HG02571 (cell line): ENCODE measurements at regions not wholly inside any gene's neighbourhood (a gene's known extent, or its start where the extent isn't known, plus 50 kb on each side); places are given as distances from the start of the nearest gene placed in this dataset.
"Not testable (repeated sequence)": the region's sequence is repeated elsewhere in the genome, so short reads cannot be mapped to it uniquely, and the experiment has no call there.

Experiments
- ATAC-seq: cut with Tn5 transposase; IDR thresholded peaks from one replicate; pipeline ENCODE4 v1.9.1; 2021; ENCODE audit warnings: mild to moderate bottlenecking, moderate library complexity; ENCODE audit not compliant: unreplicated experiment

- ATAC-seq = not testable (repeated sequence)
Measured at GRCh38 chr17:27090450-27091042, 203.4 kb upstream of the WSB1 start.

- no peak for ATAC-seq
Measured at GRCh38 chr17:27091043-27091497, 202.8 kb upstream of the WSB1 start.

- ATAC-seq = not testable (repeated sequence)
Measured at GRCh38 chr17:27094179-27094578, 199.7 kb upstream of the WSB1 start.

GRCh38 chr17:27095821-27096220 is 198.1 kb upstream of the WSB1 start:
- not testable (repeated sequence) for ATAC-seq

GRCh38 chr17:27099266-27099665 is 194.6 kb upstream of the WSB1 start:
- not testable (repeated sequence) for ATAC-seq

GRCh38 chr17:27104605-27105221 is 189.2 kb upstream of the WSB1 start:
- ATAC-seq = not testable (repeated sequence)

- no peak for ATAC-seq
Measured at GRCh38 chr17:27105636-27106035, 188.3 kb upstream of the WSB1 start.

GRCh38 chr17:27106347-27106981 is 187.4 kb upstream of the WSB1 start:
- ATAC-seq = no peak

- no peak for ATAC-seq
Measured at GRCh38 chr17:27106982-27107360, 186.9 kb upstream of the WSB1 start.

GRCh38 chr17:27107386-27108328 is 186.3 kb upstream of the WSB1 start:
- ATAC-seq = not testable (repeated sequence)

- no peak for ATAC-seq
Measured at GRCh38 chr17:27109346-27109745, 184.6 kb upstream of the WSB1 start.

GRCh38 chr17:27153005-27153404 is 140.9 kb upstream of the WSB1 start:
- ATAC-seq = no peak

- no peak for ATAC-seq
Measured at GRCh38 chr17:27155866-27156265, 138.0 kb upstream of the WSB1 start.

- ATAC-seq = no peak
Measured at GRCh38 chr17:27157297-27157696, 136.6 kb upstream of the WSB1 start.

GRCh38 chr17:27157898-27158297 is 136.0 kb upstream of the WSB1 start:
- no peak for ATAC-seq

- no peak for ATAC-seq
Measured at GRCh38 chr17:27158382-27158781, 135.5 kb upstream of the WSB1 start.

- no peak for ATAC-seq
Measured at GRCh38 chr17:27180322-27180721, 113.6 kb upstream of the WSB1 start.

GRCh38 chr17:27181379-27181925 is 112.5 kb upstream of the WSB1 start:
- not testable (repeated sequence) for ATAC-seq

- no peak for ATAC-seq
Measured at GRCh38 chr17:27181935-27182334, 112.0 kb upstream of the WSB1 start.

- ATAC-seq = not testable (repeated sequence)
Measured at GRCh38 chr17:27197505-27197904, 96.4 kb upstream of the WSB1 start.

GRCh38 chr17:27199948-27200347 is 94.0 kb upstream of the WSB1 start:
- ATAC-seq = no peak
